ENCODE measurements at regions not wholly inside any gene's neighbourhood (a gene's known extent, or its start where the extent isn't known, plus 50 kb on each side); places are given as distances from the start of the nearest gene placed in this dataset.

- TF ChIP-seq, protein P1, sequence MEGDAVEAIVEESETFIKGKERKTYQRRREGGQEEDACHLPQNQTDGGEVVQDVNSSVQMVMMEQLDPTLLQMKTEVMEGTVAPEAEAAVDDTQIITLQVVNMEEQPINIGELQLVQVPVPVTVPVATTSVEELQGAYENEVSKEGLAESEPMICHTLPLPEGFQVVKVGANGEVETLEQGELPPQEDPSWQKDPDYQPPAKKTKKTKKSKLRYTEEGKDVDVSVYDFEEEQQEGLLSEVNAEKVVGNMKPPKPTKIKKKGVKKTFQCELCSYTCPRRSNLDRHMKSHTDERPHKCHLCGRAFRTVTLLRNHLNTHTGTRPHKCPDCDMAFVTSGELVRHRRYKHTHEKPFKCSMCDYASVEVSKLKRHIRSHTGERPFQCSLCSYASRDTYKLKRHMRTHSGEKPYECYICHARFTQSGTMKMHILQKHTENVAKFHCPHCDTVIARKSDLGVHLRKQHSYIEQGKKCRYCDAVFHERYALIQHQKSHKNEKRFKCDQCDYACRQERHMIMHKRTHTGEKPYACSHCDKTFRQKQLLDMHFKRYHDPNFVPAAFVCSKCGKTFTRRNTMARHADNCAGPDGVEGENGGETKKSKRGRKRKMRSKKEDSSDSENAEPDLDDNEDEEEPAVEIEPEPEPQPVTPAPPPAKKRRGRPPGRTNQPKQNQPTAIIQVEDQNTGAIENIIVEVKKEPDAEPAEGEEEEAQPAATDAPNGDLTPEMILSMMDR (IDR thresholded peaks at IDR 0.05; ENCODE audit: low read depth, low read length): no peak
- TF ChIP-seq, protein P2, sequence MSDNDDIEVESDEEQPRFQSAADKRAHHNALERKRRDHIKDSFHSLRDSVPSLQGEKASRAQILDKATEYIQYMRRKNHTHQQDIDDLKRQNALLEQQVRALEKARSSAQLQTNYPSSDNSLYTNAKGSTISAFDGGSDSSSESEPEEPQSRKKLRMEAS (IDR thresholded peaks at IDR 0.05; ENCODE audit: low read depth, low read length): no peak
- no peak for TF ChIP-seq POLR2A (IDR thresholded peaks at IDR 0.05; ENCODE audit: extremely low read depth, insufficient read length)
- no peak for TF ChIP-seq MYC (IDR thresholded peaks at IDR 0.05; ENCODE audit: low read depth, low read length)
Measured at GRCh38 chr3:159788291-159788690, 200.3 kb upstream of the IL12A start.

Data from NB4 (cell line).